ENCODE measurements at regions not wholly inside any gene's neighbourhood (a gene's known extent, or its start where the extent isn't known, plus 50 kb on each side); places are given as distances from the start of the nearest gene placed in this dataset.

DNA sequence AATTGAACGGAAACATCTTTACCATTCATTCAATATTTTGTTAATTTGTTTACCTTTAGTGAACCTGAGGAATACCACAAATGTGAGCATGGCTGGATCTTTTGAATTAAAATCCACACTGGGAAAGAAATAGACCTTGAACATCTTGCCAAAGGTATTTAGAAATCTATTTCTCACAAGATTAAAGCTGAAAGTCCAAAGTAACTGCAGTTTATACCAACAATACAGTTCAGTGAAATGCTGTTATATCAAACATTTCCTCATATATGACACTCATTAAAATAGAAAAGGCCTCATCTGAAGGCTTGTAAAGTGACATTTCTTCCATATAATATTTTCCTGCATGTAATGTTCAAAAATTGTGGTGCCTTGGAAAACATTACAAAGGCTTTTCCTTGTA is 166.5 kb upstream of the HAND2 start:
- H3K4me3 ChIP-seq (ENCODE audit: insufficient read depth, low read length) = no peak overlapping the region

DNA sequence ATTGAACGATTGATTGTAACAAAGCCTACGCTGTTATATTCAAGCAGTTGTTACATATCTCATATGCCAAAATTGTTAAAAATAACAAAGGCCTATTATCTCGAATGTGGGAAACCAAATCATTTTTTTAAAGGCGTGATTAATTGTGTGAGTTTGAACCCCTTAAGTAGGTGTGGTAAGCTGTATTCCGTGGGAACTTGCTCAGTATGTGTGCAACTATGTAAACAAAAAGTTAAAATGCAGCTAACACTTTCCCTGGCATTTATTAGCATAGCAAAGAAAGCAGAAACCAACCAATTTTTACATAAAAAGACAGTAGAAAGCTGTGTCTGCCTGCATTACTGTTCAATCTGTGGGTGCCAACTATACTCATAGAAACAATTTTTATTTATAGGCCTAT is 166.0 kb upstream of the HAND2 start:
- Histone ChIP-seq H3K4me2 (ENCODE audit: insufficient read depth, low read length) (no peak overlapping the region), H3K4me3 (ENCODE audit: insufficient read depth, low read length) (no peak overlapping the region), H2AFZ (ENCODE audit: low read length) (no peak overlapping the region), H3K9me3 (ENCODE audit: low read depth, low read length) (no peaks in the 10 kb centered on the region), H4K20me1 (ENCODE audit: insufficient read depth, low read length) (no peaks in the 10 kb centered on the region), H3K4me1 (ENCODE audit: insufficient read depth, low read length) (no peaks in the 10 kb centered on the region), H3K36me3 (ENCODE audit: insufficient read depth, low read length) (no peaks in the 10 kb centered on the region), H3K27me3 (ENCODE audit: insufficient read depth, low read length) (no peaks in the 10 kb centered on the region), H3K79me2 (ENCODE audit: insufficient read depth, low read length) (no peaks in the 10 kb centered on the region), H3K27ac (ENCODE audit: low read depth, low read length) (no peak overlapping the region)
- DNase-seq (ENCODE audit: insufficient read length, low spot score, missing footprints) = no peak
- TF ChIP-seq CTCF (IDR thresholded peaks at IDR 0.05; ENCODE audit: extremely low read depth, low read depth, low read length) = no peak

More for the DNA sequence above, 166.5 kb upstream of the HAND2 start:
- Histone ChIP-seq H3K9me3 (ENCODE audit: low read depth, low read length) (no peaks in the 10 kb centered on the region), H3K4me1 (ENCODE audit: insufficient read depth, low read length) (no peaks in the 10 kb centered on the region), H3K79me2 (ENCODE audit: insufficient read depth, low read length) (no peaks in the 10 kb centered on the region), H3K36me3 (ENCODE audit: insufficient read depth, low read length) (no peaks in the 10 kb centered on the region), H3K4me2 (ENCODE audit: insufficient read depth, low read length) (no peak overlapping the region), H2AFZ (ENCODE audit: low read length) (no peak overlapping the region), H3K27ac (ENCODE audit: low read depth, low read length) (no peak overlapping the region), H4K20me1 (ENCODE audit: insufficient read depth, low read length) (no peaks in the 10 kb centered on the region), H3K27me3 (ENCODE audit: insufficient read depth, low read length) (no peaks in the 10 kb centered on the region)
- no peak for TF ChIP-seq CTCF (IDR thresholded peaks at IDR 0.05; ENCODE audit: extremely low read depth, low read depth, low read length)
- DNase-seq (ENCODE audit: insufficient read length, low spot score, missing footprints) = no peak

DNA sequence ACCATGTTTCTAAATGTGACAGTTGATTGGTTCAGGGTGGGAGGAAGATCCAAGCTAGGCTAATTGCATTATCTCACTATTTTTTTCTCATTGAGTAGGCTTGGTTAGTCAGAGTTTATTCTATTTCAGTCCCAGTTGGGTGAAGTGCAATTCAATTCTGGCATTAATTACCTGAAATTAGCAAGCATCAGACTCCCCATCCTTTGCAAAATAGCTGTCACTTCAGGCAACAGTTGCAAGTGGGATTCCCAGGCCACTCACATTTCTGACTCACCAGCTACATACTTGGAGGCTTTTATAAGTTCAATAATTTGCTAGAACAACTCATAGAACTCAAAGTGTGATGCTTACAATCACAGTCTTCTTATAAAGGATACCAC is 155.8 kb upstream of the HAND2 start:
- Histone ChIP-seq H3K9me3 (ENCODE audit: low read depth, low read length) (no peaks in the 10 kb centered on the region), H3K4me1 (ENCODE audit: insufficient read depth, low read length) (no peaks in the 10 kb centered on the region), H3K27ac (ENCODE audit: low read depth, low read length) (no peak overlapping the region), H3K36me3 (ENCODE audit: insufficient read depth, low read length) (no peaks in the 10 kb centered on the region), H3K79me2 (ENCODE audit: insufficient read depth, low read length) (no peaks in the 10 kb centered on the region), H3K4me2 (ENCODE audit: insufficient read depth, low read length) (no peak overlapping the region), H3K4me3 (ENCODE audit: insufficient read depth, low read length) (no peak overlapping the region), H2AFZ (ENCODE audit: low read length) (no peak overlapping the region), H4K20me1 (ENCODE audit: insufficient read depth, low read length) (no peaks in the 10 kb centered on the region), H3K27me3 (ENCODE audit: insufficient read depth, low read length) (no peaks in the 10 kb centered on the region)
- TF ChIP-seq CTCF (IDR thresholded peaks at IDR 0.05; ENCODE audit: extremely low read depth, low read depth, low read length) = no peak
- DNase-seq (ENCODE audit: insufficient read length, low spot score, missing footprints) = no peak

DNA sequence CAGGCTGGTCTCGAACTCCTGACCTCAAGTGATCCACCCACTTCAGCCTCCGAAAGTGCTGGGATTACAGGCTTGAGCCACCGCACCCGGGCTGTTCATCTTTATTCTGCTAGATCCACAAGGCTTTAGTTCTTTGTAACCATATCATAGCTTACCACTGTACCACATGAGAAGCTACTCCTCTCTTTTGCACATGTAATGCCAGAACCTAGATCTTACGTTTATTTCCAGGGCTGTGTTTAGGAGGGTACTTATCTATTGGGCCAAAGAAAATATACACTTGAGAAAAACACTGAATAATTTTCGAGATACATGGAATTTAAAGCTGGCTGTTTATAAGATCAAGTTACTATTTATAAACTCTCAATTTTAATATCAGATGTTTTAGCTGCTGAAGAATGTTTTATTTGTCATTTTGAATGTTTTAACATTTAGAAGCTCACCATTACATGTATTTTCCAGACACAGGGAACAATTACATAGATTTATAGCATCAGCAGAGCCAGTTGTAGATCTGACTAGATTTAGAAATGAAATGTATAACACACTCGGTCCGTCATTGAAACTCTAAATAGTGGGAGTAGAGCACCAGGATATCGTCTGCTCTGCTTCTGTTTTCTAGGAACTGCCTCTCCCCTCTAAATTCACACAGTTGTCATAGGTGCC is 155.3 kb upstream of the HAND2 start:
- Histone ChIP-seq H3K27me3 (ENCODE audit: insufficient read depth, low read length) (no peaks in the 10 kb centered on the region), H3K4me3 (ENCODE audit: insufficient read depth, low read length) (no peak overlapping the region), H2AFZ (ENCODE audit: low read length) (no peak overlapping the region), H3K36me3 (ENCODE audit: insufficient read depth, low read length) (no peaks in the 10 kb centered on the region), H3K4me2 (ENCODE audit: insufficient read depth, low read length) (no peak overlapping the region), H3K27ac (ENCODE audit: low read depth, low read length) (no peak overlapping the region), H3K9me3 (ENCODE audit: low read depth, low read length) (no peaks in the 10 kb centered on the region), H3K79me2 (ENCODE audit: insufficient read depth, low read length) (no peaks in the 10 kb centered on the region), H4K20me1 (ENCODE audit: insufficient read depth, low read length) (no peaks in the 10 kb centered on the region), H3K4me1 (ENCODE audit: insufficient read depth, low read length) (no peaks in the 10 kb centered on the region)
- TF ChIP-seq CTCF (IDR thresholded peaks at IDR 0.05; ENCODE audit: extremely low read depth, low read depth, low read length) = no peak
- no peak for DNase-seq (ENCODE audit: insufficient read length, low spot score, missing footprints)
